Sigmoid colon (tissue), 6 donors: ENCODE measurements at regions not wholly inside any gene's neighbourhood (a gene's known extent, or its start where the extent isn't known, plus 50 kb on each side); places are given as distances from the start of the nearest gene placed in this dataset.

Experiments
- DNase-seq: peaks from one replicate; pipeline ENCODE4 v3.0.0-alpha.2; 2019
- H3K27ac ChIP-seq, 4 donors: fragments of 200-600 bp; sonication (generic); one replicate each; pipeline ENCODE4 v1.5.1; 2016 to 2019; ENCODE audit warnings: mild to moderate bottlenecking in 1 of 4
- H3K27me3 ChIP-seq, 3 donors: fragments of 200-600 bp; sonication (generic); one replicate each; pipeline ENCODE4 v1.5.1; 2019; ENCODE audit warnings: mild to moderate bottlenecking in 1 of 3
- H3K36me3 ChIP-seq, 4 donors: fragments of 200-600 bp; sonication (generic); one replicate each; pipeline ENCODE4 v1.5.1; 2016 to 2019
- H3K4me1 ChIP-seq, 4 donors: fragments of 200-600 bp; sonication (generic); one replicate each; pipeline ENCODE4 v1.5.1; 2017 to 2019
- H3K4me3 ChIP-seq, 4 donors: fragments of 200-600 bp; sonication (generic); one replicate each; pipeline ENCODE4 v1.5.1; 2017 to 2019; ENCODE audit warnings: mild to moderate bottlenecking in 2 of 4, moderate library complexity in 1 of 4
- H3K9me3 ChIP-seq, 4 donors: fragments of 200-600 bp in 3 of 4; sonication (generic) in 3 of 4; one replicate each; pipeline versions ENCODE4 v1.5.1 to v1.6.1; 2013 to 2019
- CTCF ChIP-seq, 4 experiments: fragments of 450-650 bp in 3 of 4; fragments of 200-600 bp in 1 of 4; IDR thresholded peaks; one replicate each; pipeline ENCODE4 v1.5.1; 2016 to 2019; ENCODE audit warnings: antibody characterized with exemption in 4 of 4, mild to moderate bottlenecking in 3 of 4, moderate library complexity in 2 of 4
- EP300 ChIP-seq, 4 donors: sonication (generic); formaldehyde crosslinking; IDR thresholded peaks; one replicate each; pipeline ENCODE4 v1.6.1; 2017; ENCODE audit warnings: antibody characterized with exemption in 4 of 4
- POLR2A ChIP-seq, 2 donors: fragments of 450-650 bp; IDR thresholded peaks; one replicate each; pipeline ENCODE4 v1.6.1; 2016; ENCODE audit warnings: antibody characterized with exemption in 2 of 2, mild to moderate bottlenecking in 2 of 2, moderate library complexity in 2 of 2
- POLR2AphosphoS5 ChIP-seq, 4 donors: sonication (generic); formaldehyde crosslinking; IDR thresholded peaks; one replicate each; pipeline ENCODE4 v1.6.1; 2017; ENCODE audit warnings: antibody characterized with exemption in 4 of 4
- WGBS, 2 donors: extraction: QIAGEN DNeasy Blood & Tissue Kit; methylation state at CpG; one replicate each; pipeline ENCODE4 v1.1.7; 2013; 5-methylcytosine and 5-hydroxymethylcytosine counted together
- intact Hi-C: fragments of 100-400 bp; cut with DNase I; formaldehyde crosslinking; loops from one replicate; pipeline ENCODE4 v1.15.1; 2023
- donor health status: healthy with polysubstance abuse.
- donor health status: healthy.

GRCh38 chr19:31831421-31832175 lies 482.4 kb upstream of the TSHZ3 start:
- Histone ChIP-seq H3K36me3 (no peaks in the 10 kb centered on the region), H3K27me3 (no peaks in the 10 kb centered on the region), H3K9me3 (peaks cover 0 to 6% (median 0%) of the 10 kb centered on the region in 4 donors), H3K27ac (no peak overlapping the region), H3K4me1 (no peaks in the 10 kb centered on the region), H3K4me3 (no peak overlapping the region)
- DNase-seq: no peak
- TF ChIP-seq CTCF (IDR thresholded peaks at IDR 0.05) (no peak), POLR2A (IDR thresholded peaks at IDR 0.05) (no peak)
- intact Hi-C loops: no loop called here
- WGBS, 2 donors: 64 to 69% methylated on average over 8 of the region's 8 CpGs

- intact Hi-C loops: no loop called here
- Histone ChIP-seq H3K27ac (no peak overlapping the region), H3K27me3 (no peaks in the 10 kb centered on the region), H3K9me3 (peaks cover 0 to 6% (median 0%) of the 10 kb centered on the region in 4 donors), H3K4me1 (no peaks in the 10 kb centered on the region), H3K4me3 (no peak overlapping the region), H3K36me3 (no peaks in the 10 kb centered on the region)
- no peak for DNase-seq
- WGBS, 2 donors: 82 to 83% methylated on average over 5 of the region's 5 CpGs
- TF ChIP-seq EP300 (IDR thresholded peaks at IDR 0.05) (no peak), POLR2A (IDR thresholded peaks at IDR 0.05) (no peak), CTCF (IDR thresholded peaks at IDR 0.05) (no peak)
These were observed 482.9 kb upstream of the TSHZ3 start for GRCh38 chr19:31832176-31832548.

DNA sequence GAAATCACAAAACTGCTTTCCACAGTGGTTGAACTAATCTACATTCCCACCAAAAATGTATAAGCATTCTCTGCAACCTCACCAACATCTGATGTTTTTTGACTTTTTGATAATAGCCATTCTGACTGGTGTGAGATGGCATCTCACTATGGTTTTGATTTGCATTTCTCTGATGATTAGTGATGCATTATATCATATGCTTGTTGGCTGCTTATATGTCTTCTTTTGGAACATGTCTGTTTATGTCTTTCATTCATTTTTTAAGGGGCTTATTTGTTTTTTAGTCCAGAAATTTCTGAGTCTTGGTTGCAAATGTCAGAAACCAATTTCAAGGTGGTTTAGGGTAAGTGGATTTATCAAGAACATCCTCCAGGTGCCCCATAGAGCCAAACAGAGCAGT lies 484.8 kb upstream of the TSHZ3 start:
- Histone ChIP-seq H3K27ac (no peak overlapping the region), H3K4me3 (no peak overlapping the region), H3K9me3 (peaks cover 0 to 6% (median 0%) of the 10 kb centered on the region in 4 donors), H3K4me1 (peaks cover 0 to 9% (median 4%) of the 10 kb centered on the region in 4 donors), H3K27me3 (no peaks in the 10 kb centered on the region), H3K36me3 (no peaks in the 10 kb centered on the region)
- intact Hi-C loops: no loop called here
- no peak for DNase-seq
- TF ChIP-seq POLR2A (IDR thresholded peaks at IDR 0.05): no peak
- no peak for TF ChIP-seq POLR2AphosphoS5 (IDR thresholded peaks at IDR 0.05)
- no peak for TF ChIP-seq EP300 (IDR thresholded peaks at IDR 0.05)
- no peak for TF ChIP-seq CTCF (IDR thresholded peaks at IDR 0.05)

GRCh38 chr19:31838163-31838815 lies 489.1 kb upstream of the TSHZ3 start:
- Histone ChIP-seq H3K9me3 (peaks cover 0 to 7% (median 3%) of the 10 kb centered on the region in 4 donors), H3K4me1 (peaks cover 0 to 9% (median 4%) of the 10 kb centered on the region in 4 donors), H3K27me3 (no peaks in the 10 kb centered on the region), H3K36me3 (no peaks in the 10 kb centered on the region), H3K27ac (no peak overlapping the region), H3K4me3 (peak overlapping the region in 1 of 4 donors; percentile 5)
- DNase-seq: no peak
- 46 to 52% methylated on average over 11 of the region's 11 CpGs for WGBS, 2 donors
- intact Hi-C loops: no loop called here
- no peak for TF ChIP-seq EP300 (IDR thresholded peaks at IDR 0.05)
- no peak for TF ChIP-seq CTCF (IDR thresholded peaks at IDR 0.05)
- TF ChIP-seq POLR2AphosphoS5 (IDR thresholded peaks at IDR 0.05): no peak
- no peak for TF ChIP-seq POLR2A (IDR thresholded peaks at IDR 0.05)
